Adrenal gland (tissue), 9 donors: ENCODE measurements at regions not wholly inside any gene's neighbourhood (a gene's known extent, or its start where the extent isn't known, plus 50 kb on each side); places are given as distances from the start of the nearest gene placed in this dataset.
"Not testable (repeated sequence)": the region's sequence is repeated elsewhere in the genome, so short reads cannot be mapped to it uniquely, and the experiment has no call there.

ENCODE experiments used
- DNase-seq, 7 donors: peaks; one replicate each; pipeline ENCODE4 v3.0.0-alpha.2; 2019 to 2020
- H3K27ac ChIP-seq, 5 donors: fragments of 200-600 bp; sonication (generic) in 4 of 5; 1 replicate in 3 of 5; 2 replicates in 2 of 5; pipeline versions ENCODE4 v1.5.1 to v1.8.0; 2016 to 2020; ENCODE audit warnings: mild to moderate bottlenecking in 1 of 5
- H3K27me3 ChIP-seq: fragments of 200-600 bp; 2 replicates; pipeline ENCODE4 v1.8.0; 2021
- H3K36me3 ChIP-seq, 2 donors: fragments of 200-600 bp; replicated peaks in 1 of 2; 1 replicate in 1 of 2; 2 replicates in 1 of 2; pipeline versions ENCODE4 v1.5.1 to v1.8.0; 2018 to 2022
- H3K4me1 ChIP-seq, 2 donors: fragments of 200-600 bp; replicated peaks in 1 of 2; 1 replicate in 1 of 2; 2 replicates in 1 of 2; pipeline versions ENCODE4 v1.5.1 to v1.8.0; 2018 to 2021
- H3K4me3 ChIP-seq, 4 donors: fragments of 200-600 bp; sonication (generic) in 3 of 4; one replicate each; pipeline ENCODE4 v1.5.1; 2016 to 2018
- H3K9me3 ChIP-seq, 3 donors: fragments of 200-600 bp; sonication (generic) in 1 of 3; replicated peaks in 1 of 3; 1 replicate in 2 of 3; 2 replicates in 1 of 3; pipeline versions ENCODE4 v1.5.1 to v1.8.0; 2016 to 2021
- CTCF ChIP-seq, 6 experiments: fragments of 450-650 bp in 4 of 6; fragments of 200-600 bp in 2 of 6; sonication (generic) in 1 of 6; IDR thresholded peaks; 1 replicate in 5 of 6; 2 replicates in 1 of 6; pipeline versions ENCODE4 v1.5.1 to v1.8.0; 2016 to 2021; ENCODE audit warnings: antibody characterized with exemption in 6 of 6, mild to moderate bottlenecking in 2 of 6, moderate library complexity in 1 of 6
- POLR2A ChIP-seq, 2 donors: fragments of 450-650 bp; IDR thresholded peaks; one replicate each; pipeline ENCODE4 v1.6.1; 2017; ENCODE audit warnings: antibody characterized with exemption in 2 of 2, mild to moderate bottlenecking in 2 of 2, moderate library complexity in 1 of 2
- WGBS, 4 donors: extraction: QIAGEN DNeasy Blood & Tissue Kit in 2 of 4; methylation state at CpG; one replicate each; pipeline versions ENCODE4 v1.1.5 to v1.1.7; 2013 to 2017; 5-methylcytosine and 5-hydroxymethylcytosine counted together
- intact Hi-C, 2 donors: fragments of 100-400 bp; cut with DNase I; formaldehyde crosslinking; loops; one replicate each; pipeline versions ENCODE4 v1.14.1 to v1.15.0; 2022 to 2023
- donor health status: healthy with polysubstance abuse.
- donor health status: Bipolar disorder and iron deficiency.
- donor health status: DM: yes; HTN: yes; CAD: no.
- donor health status: DM: no; HTN: no; CAD: no.
- donor health status: DM: no; HTN: no; CAD: no.

GRCh38 chr1:5681654-5682053, 310.6 kb downstream of the NPHP4 start:
- H3K27ac ChIP-seq, result no peak overlapping the region
- H3K4me3 ChIP-seq, result no peak overlapping the region
- H3K27me3 ChIP-seq, result no peaks in the 10 kb centered on the region
- peak in 1 of 7 donors; percentile 29 for DNase-seq
- TF ChIP-seq CTCF (IDR thresholded peaks at IDR 0.05) (no peak), POLR2A (IDR thresholded peaks at IDR 0.05) (no peak)
- 69 to 75% (median 74%) methylated on average over 6 of the region's 6 CpGs for WGBS, 4 donors
- H3K36me3 ChIP-seq, result no peaks in the 10 kb centered on the region
- H3K9me3 ChIP-seq, result no peaks in the 10 kb centered on the region
- H3K4me1 ChIP-seq, result no peaks in the 10 kb centered on the region
- intact Hi-C loops, result no loop called here

GRCh38 chr1:5680600-5680999, 311.6 kb downstream of the NPHP4 start:
- Histone ChIP-seq H3K4me3 (no peak overlapping the region), H3K27ac (no peak overlapping the region), H3K27me3 (no peaks in the 10 kb centered on the region), H3K4me1 (no peaks in the 10 kb centered on the region), H3K36me3 (no peaks in the 10 kb centered on the region), H3K9me3 (no peaks in the 10 kb centered on the region)
- DNase-seq, result no peak
- intact Hi-C loops, result no loop called here
- TF ChIP-seq POLR2A (IDR thresholded peaks at IDR 0.05) (no peak), CTCF (IDR thresholded peaks at IDR 0.05) (no peak)
- 83 to 88% (median 86%) methylated on average over 4 of the region's 4 CpGs for WGBS, 4 donors

GRCh38 chr1:5678759-5679158, 313.5 kb downstream of the NPHP4 start:
- H3K27ac ChIP-seq, result no peak overlapping the region
- no peaks in the 10 kb centered on the region for H3K27me3 ChIP-seq
- no peaks in the 10 kb centered on the region for H3K4me1 ChIP-seq
- TF ChIP-seq CTCF (IDR thresholded peaks at IDR 0.05) (no peak), POLR2A (IDR thresholded peaks at IDR 0.05) (no peak)
- no peak for DNase-seq
- no peaks in the 10 kb centered on the region for H3K36me3 ChIP-seq
- intact Hi-C loops, result no loop called here
- H3K4me3 ChIP-seq, result no peak overlapping the region
- no peaks in the 10 kb centered on the region for H3K9me3 ChIP-seq
- 63 to 75% (median 66%) methylated on average over 1 of the region's 1 CpG for WGBS, 4 donors

GRCh38 chr1:5672355-5672754, 319.9 kb downstream of the NPHP4 start:
- H3K27me3 ChIP-seq, H3K4me3 ChIP-seq, H3K4me1 ChIP-seq, intact Hi-C loops, H3K36me3 ChIP-seq, H3K27ac ChIP-seq, H3K9me3 ChIP-seq: not testable (repeated sequence)
- WGBS, 4 donors, result 30 to 36% (median 34%) methylated on average over 5 of the region's 5 CpGs
- peak in 1 of 7 donors; percentile 36 for DNase-seq

- H3K27me3 ChIP-seq, result no peaks in the 10 kb centered on the region
- no peak for TF ChIP-seq POLR2A (IDR thresholded peaks at IDR 0.05)
- no peak for TF ChIP-seq CTCF (IDR thresholded peaks at IDR 0.05)
- H3K9me3 ChIP-seq, result no peaks in the 10 kb centered on the region
- DNase-seq, result no peak
- H3K36me3 ChIP-seq, result no peaks in the 10 kb centered on the region
- 48 to 52% (median 50%) methylated on average over 9 of the region's 9 CpGs for WGBS, 4 donors
- no peak overlapping the region for H3K27ac ChIP-seq
- H3K4me1 ChIP-seq, result no peaks in the 10 kb centered on the region
- intact Hi-C loops, result no loop called here
- no peak overlapping the region for H3K4me3 ChIP-seq
These were observed 321.5 kb downstream of the NPHP4 start for GRCh38 chr1:5670590-5671350.
